Kidney epithelial cell (primary cell): ENCODE measurements at regions not wholly inside any gene's neighbourhood (a gene's known extent, or its start where the extent isn't known, plus 50 kb on each side); places are given as distances from the start of the nearest gene placed in this dataset.
A peak's percentile ranks its signal among the peaks of the same experiment; 100 is the strongest.

Experiments
- DNase-seq: peaks from one replicate; pipeline ENCODE4 v3.0.0-alpha.2; 2010; ENCODE audit warnings: low read depth
- H3K27me3 ChIP-seq: 2 replicates; pipeline ENCODE4 v1.6.0; 2011; ENCODE audit warnings: low read length; ENCODE audit not compliant: control insufficient read depth, insufficient read depth
- H3K36me3 ChIP-seq: 2 replicates; pipeline ENCODE4 v1.5.1; 2011; ENCODE audit warnings: low read length; ENCODE audit not compliant: control insufficient read depth, insufficient read depth
- H3K4me3 ChIP-seq: 2 replicates; pipeline ENCODE4 v1.5.1; 2011; ENCODE audit warnings: low read depth, mild to moderate bottlenecking, control low read depth, low read length
- CTCF ChIP-seq: IDR thresholded peaks from 2 replicates; pipeline ENCODE4 v1.5.1; 2011; ENCODE audit warnings: mild to moderate bottlenecking, moderate library complexity, low read length, control low read depth, inconsistent platforms; ENCODE audit not compliant: insufficient read depth, poor library complexity, severe bottlenecking

GRCh38 chr3:66851894-66852613, 146.1 kb upstream of the KBTBD8 start:
- DNase-seq: no peak
- Histone ChIP-seq H3K27me3 (no peaks in the 10 kb centered on the region), H3K4me3 (no peak overlapping the region), H3K36me3 (no peaks in the 10 kb centered on the region)
- TF ChIP-seq CTCF: no peak

GRCh38 chr3:66854601-66855151, 143.4 kb upstream of the KBTBD8 start:
- H3K27me3 ChIP-seq: no peaks in the 10 kb centered on the region
- TF ChIP-seq CTCF: no peak
- DNase-seq: no peak
- H3K4me3 ChIP-seq: no peak overlapping the region
- no peaks in the 10 kb centered on the region for H3K36me3 ChIP-seq

GRCh38 chr3:66856533-66856932, 141.6 kb upstream of the KBTBD8 start:
- no peak for TF ChIP-seq CTCF
- Histone ChIP-seq H3K4me3 (no peak overlapping the region), H3K36me3 (no peaks in the 10 kb centered on the region), H3K27me3 (no peaks in the 10 kb centered on the region)
- DNase-seq: no peak

GRCh38 chr3:66858656-66859381, 139.3 kb upstream of the KBTBD8 start:
- Histone ChIP-seq H3K27me3 (no peaks in the 10 kb centered on the region), H3K4me3 (no peak overlapping the region), H3K36me3 (no peaks in the 10 kb centered on the region)
- DNase-seq: no peak
- TF ChIP-seq CTCF: peak; percentile 6

- Histone ChIP-seq H3K27me3 (no peaks in the 10 kb centered on the region), H3K36me3 (no peaks in the 10 kb centered on the region), H3K4me3 (no peak overlapping the region)
- DNase-seq: peak; percentile 32
- TF ChIP-seq CTCF: no peak
These were observed 137.3 kb upstream of the KBTBD8 start for GRCh38 chr3:66860771-66861170.
